HG02642 (cell line): ENCODE measurements at regions not wholly inside any gene's neighbourhood (a gene's known extent, or its start where the extent isn't known, plus 50 kb on each side); places are given as distances from the start of the nearest gene placed in this dataset.

Experiments used
- ATAC-seq: cut with Tn5 transposase; IDR thresholded peaks from one replicate; pipeline ENCODE4 v1.9.1; 2021; ENCODE audit warnings: mild to moderate bottlenecking; ENCODE audit not compliant: unreplicated experiment, poor library complexity

DNA sequence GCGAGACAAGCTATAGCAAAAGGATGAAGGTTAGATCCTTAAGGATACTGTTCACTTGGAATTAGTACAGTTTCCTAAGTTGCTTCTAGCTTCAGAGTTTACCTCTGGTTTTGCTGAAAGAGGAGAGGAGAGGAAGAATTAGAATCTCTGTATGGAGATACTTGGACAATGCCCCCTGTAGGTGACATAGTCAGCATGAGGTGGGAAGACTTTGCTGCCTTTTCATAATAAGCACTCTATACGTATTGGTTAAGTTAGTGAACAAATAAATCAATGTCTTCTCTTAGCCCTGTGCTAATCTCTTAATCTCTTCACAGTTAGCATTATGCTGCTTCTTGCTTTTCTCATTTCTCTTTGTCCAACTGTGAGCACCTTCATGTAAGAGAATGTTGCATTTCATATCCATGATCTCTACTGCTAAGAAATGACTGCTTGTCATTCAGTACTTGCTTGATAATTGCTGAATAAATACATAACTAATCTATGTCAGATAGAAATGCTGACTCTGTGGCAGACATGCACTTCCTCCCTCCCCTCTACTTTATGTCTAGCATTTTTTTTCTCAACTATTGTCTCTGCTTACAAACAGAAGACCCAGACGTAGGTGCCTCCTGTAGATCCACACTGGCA, 527.2 kb downstream of the GBA3 start:
- ATAC-seq = no peak

DNA sequence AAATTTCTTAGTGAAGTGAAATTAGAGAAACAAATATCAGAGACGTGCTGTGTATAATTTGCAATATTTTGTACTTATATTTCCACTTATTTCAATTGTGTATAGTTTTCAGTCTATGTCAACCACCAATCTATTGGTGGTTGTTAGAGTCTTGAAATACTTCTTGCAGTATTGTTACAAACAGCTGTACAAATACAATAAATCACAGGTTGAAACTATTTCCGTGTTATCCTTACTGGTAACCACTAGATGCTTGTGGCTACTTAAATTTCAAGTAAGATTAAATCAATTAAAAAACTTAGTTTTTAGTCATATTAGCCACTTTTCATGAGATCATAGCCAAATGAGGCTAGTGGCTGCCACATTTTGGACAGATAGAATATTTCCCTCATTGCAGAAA, 520.5 kb downstream of the GBA3 start:
- ATAC-seq = no peak

DNA sequence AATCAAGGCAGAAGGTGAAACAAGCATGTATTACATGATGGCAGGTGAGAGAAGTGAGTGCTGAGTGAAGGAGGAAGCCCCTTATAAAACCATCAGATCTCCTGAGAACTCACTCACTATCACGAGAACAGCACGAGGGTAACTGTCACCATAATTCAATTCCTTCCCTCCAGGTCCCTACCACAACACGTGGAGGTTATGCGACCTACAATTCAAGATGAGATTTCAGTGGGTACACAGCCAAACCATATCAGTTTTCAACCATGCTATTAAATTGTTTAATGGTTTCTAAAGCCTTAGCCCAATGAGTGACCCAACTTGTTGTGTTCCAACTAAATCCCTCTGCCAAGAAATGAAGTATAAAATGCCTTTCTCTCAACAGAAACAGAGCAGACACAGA, 519.8 kb downstream of the GBA3 start:
- ATAC-seq = no peak

DNA sequence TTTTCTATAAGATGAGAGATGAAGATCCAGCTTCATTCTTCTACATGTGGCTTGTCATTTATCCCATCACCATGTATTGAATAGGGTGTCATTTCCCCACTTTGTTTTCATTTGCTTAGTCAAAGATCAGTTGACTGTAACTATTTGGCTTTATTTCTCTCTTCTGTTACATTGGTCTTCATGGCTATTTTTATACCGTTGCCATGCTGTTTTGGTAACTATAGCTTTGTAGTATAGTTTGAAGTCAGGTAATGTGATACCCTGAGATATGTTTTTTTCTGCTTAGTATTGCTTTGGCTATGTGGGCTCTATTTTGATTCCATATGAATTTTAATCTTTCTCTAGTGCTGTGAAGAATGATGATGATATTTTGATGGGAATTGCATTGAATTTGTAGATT, 514.3 kb downstream of the GBA3 start:
- no peak for ATAC-seq

DNA sequence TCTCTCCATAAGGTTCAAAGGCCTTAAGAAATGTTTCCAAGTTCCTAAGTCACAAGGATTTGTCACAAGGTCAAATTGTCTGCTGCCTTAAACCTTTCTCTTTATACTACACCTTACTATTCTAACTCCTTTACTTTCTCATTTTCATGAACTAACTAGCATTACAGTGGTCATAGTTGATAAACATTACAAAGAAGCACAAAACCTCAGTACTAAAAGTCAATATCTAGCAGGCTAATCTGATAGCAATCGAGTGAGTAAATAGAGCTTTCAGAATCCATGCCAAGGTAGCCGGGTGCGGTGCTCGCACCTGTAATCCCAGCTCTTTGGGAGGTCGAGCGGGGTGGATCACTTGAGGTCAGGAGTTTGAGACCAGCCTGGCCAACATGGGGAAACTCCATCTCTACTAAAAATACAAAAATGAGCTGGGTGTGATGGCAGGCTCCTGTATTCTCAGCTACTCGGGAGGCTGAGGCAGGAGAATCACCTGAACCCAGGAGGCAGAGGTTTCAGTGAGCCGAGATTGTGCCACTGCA, 510.0 kb downstream of the GBA3 start:
- no peak for ATAC-seq

DNA sequence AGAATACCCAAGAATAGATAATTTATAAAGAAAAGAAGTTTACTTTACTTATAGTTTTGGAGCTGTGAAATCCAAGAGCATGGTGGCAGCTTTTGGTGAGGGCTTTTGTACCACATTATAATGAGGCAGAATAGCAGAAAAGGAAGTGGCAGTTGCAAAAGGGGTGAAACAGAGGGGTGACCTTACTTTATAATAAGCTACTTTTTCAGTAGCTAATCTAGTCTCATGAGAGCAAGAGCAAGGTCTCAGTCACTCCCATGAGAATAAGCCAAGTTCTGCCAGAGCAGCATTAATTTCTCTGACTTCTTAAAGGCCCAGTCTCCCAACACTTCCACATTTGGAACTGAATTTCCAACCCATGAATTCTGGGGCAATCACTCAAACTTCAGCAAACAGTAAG, 502.0 kb downstream of the GBA3 start:
- ATAC-seq = no peak

DNA sequence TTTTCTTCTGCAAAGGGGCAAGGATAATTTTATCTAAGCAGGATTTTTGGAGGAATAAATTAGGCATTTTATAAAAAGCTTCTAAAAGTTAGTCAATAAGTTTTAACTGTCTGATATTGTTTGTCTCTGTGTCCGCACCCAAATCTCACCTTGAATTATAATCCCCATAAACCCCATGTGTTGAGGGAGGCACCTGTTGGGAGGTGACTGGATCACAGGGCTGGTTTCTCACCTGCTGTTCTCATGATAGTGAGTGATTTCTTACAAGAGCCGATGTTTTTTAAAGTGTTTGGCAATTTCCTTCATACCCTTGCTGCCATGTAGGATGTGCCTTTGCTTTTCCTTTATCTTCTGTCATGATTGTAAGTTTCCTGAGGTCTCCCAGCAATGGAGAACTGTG, 481.4 kb downstream of the GBA3 start:
- ATAC-seq = no peak

DNA sequence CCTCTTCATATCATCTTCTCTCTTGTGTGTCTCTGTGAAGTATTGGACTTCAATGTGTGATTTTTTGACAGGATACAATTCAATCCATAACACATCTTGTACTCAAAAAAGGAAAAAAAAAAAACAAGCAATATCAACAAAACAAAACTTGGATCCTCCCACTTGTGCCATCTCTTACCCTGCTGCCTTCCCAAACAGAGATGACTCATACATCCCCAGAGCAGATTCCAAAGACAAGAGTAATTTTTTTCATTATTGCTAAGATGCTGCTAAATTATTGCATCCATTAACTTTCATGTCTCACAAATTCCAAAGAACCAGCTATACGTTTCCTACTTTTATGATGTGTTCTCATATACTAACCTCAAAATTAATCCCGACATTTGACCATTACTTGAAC, 479.2 kb downstream of the GBA3 start:
- ATAC-seq = no peak

DNA sequence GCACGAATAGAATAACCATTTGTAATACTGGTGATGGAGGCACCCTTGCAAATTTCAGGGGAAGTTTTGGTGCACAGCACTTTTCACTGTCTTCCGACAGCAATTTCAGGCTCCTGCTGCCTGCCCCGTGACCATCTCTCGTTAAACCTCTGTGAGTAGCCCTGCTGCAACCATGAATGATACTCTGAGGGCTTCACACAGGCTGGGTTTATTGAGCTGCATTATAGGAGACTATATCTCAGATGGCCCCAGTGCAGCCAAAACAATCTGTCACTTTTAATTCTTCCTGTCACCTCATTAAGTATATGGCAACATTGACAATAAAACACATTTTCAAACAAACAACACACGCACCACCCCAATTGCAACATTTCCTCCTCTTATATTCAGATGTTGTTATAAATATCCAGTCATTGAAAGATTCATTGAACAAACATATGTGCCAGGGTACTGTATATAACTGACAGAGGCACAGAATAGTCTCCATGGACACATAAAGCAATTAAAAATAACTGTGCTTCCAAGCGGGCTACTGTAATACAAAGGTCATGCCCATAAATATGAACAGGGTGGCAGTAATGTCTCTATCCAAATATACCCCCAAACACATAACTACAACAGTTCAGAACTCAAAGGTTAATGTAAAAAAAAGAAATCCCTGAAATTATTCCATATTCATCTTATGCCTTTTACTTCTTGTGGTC, 477.0 kb downstream of the GBA3 start:
- ATAC-seq = no peak

DNA sequence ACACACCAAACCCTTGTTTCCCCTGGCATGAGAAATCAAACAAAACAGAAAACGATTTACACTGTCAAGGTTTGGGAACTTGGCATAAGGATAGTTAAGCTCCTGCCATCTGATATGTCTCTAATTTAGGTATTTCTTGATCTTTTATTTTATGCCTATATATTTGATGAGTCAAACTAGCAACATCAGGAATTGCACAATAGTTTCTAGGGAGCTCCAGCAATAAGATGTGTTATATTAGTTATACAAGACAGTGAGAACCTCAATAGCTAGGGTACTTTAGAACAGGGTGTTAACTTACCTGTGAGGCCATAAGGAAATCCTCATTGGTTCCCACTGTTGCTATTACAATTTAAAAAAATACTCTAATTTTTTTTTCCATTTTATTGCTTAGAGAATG, 474.2 kb downstream of the GBA3 start:
- no peak for ATAC-seq

DNA sequence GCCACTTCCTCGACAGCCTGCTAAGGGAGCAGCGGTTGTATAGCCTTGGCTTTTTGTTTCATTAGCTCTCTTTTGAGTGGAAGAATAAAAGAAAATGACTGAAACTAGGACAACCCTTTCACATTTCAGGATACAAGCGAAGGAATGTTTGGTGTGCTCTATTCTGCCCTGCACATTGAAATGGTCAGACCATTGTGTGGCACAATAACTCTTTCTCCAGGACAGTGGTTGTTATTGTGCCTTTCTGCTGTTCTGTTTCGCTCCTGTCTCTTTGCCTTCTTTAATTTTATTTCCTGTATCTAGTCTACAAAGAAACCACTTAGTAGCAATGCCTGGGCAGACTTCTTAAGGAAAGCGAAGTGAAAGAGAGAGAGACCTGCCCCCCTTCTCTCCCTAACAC, 473.7 kb downstream of the GBA3 start:
- ATAC-seq = no peak

DNA sequence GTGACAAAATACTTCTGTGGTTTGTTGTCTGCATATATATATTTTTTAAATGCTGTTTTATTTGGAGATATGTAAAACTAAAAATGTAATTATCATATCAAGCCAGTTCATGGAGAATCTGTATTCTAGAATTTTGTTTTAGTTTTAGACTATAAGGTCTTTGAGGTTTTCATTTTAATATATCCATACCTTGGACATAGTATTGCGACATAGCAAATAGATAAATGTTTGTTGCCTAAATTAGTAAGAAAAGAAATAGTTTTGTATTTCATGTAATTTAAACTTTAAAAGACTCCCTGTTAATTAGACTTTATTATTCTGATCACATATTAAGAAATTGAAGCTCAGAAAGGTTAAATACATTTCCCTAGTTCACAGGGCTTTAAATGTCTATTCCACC, 472.9 kb downstream of the GBA3 start:
- no peak for ATAC-seq

DNA sequence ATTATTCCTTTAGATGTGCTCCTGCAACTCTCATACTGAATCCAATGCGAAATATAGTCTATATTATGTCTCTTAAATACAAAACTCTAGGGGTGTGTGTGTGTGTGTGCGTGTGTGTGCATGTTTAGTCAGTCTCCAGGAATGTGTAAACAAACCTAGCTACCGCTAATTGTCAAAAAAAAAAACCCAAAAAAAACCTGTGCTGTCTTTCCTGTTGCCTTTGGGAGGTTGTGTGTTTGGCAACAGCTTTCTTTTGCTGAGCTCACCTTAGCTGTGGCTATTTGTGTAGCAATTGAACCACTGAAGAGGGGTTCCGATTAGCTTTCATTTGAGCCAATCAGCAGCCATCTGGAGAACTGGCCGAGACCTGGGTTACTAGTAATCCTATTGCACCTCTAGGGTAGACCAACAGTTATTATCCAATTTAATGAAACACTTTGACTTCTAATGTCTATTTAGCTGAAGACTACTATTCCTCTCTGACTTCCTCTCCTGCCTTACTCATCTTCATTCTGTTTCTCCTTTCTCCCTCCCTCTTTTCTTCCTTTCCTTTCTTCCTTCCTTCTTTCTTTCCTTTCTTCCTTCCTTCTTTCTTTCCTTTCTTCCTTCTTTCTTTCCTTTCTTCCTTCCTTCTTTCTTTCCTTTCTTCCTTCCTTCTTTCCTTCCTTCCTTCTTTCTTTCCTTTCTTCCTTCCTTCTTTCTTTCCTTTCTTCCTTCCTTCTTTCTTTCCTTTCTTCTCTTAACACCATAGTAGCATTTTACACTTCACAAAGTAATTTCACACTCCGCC, 471.1 kb downstream of the GBA3 start:
- no peak for ATAC-seq

DNA sequence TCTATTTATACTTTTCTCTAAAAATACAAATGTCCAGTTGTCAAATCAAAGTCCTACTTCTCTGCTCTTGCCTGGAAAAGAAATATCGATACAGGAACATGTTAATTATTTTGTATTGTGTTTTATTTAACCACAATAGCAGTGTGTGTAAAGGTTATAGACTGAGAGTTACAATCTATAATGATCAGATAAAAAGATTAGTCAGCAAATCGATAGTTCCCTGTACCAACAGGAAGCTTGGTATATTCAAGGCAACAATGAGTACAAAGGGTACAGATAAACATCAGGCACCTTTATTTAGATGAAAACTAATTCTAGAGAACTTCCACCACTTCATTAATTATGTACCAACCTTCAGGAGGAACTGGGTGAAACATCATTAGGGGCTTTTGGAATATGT, 469.5 kb downstream of the GBA3 start:
- no peak for ATAC-seq

DNA sequence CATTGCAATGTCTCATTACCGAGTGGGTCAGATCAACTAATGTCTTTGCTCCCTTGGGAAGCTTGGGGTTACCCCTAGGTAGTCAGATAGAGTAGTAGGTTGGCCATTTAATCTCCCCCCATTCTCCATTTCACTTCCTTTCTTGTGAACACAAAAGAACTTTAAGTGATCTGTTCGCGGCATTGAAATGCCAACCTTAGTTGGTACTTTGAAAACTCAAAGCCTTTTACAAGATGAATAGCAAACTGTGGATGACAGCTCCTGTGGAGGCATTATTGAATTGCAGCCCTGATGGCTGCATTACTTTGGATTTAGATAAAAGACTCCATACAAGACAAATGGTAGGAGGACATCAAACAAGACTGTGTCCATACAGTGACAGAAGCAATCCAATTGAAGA, 469.1 kb downstream of the GBA3 start:
- ATAC-seq = no peak

DNA sequence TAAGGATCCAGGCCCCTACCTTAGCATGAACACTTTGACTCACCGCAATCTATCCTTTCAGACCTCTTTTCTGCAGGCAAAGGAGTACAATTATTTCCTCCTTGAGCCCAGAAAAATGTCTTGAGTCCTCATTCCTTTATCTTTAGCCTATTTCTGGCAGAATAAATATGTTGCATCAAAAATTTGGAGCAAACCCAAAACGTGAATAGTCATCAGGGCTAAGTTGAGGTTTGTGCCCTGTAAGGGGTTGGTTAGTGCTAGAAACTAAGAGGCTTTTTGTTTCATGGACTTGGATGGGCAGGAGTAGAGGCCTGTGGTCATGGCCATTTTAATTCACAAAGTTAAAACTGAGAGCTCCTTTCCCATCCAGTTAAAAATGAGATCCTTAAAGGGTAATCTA, 460.3 kb downstream of the GBA3 start:
- ATAC-seq = no peak

DNA sequence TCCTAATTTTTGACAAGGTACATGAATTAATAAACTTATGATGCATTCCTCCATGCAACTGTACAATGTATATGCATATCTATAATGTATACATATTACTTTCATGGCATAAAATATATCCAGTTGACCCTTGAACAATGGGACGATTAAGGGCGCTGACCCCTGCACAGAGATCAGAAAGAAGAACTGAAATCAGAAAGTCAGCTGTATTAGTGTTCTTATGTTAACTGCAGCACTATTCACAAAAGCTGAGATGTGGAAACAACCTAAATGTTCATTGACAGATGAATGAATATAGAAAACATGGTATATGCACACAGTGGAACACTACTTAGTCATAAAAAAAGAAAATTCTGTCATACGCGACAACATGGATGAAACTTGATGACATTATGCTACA, 457.1 kb downstream of the GBA3 start:
- ATAC-seq = no peak

DNA sequence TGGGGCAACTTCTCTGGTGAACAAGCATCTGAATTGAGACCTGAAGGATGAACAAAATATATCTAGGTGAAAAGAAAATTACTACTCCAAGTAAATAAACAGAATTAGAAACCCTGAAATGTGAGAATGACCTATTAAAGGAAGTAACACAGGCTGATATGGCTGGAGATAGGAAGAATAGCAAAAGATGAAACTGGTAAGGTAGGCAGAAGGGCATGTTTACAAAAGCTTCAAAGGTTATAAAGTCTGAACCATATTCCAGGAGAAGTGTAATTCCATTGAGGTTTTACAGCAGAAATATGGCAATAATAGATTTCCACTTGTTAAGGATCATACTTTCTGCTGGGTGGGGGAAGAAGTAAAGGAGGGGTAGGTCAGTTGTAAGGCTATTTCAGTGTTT, 452.0 kb downstream of the GBA3 start:
- ATAC-seq = no peak

DNA sequence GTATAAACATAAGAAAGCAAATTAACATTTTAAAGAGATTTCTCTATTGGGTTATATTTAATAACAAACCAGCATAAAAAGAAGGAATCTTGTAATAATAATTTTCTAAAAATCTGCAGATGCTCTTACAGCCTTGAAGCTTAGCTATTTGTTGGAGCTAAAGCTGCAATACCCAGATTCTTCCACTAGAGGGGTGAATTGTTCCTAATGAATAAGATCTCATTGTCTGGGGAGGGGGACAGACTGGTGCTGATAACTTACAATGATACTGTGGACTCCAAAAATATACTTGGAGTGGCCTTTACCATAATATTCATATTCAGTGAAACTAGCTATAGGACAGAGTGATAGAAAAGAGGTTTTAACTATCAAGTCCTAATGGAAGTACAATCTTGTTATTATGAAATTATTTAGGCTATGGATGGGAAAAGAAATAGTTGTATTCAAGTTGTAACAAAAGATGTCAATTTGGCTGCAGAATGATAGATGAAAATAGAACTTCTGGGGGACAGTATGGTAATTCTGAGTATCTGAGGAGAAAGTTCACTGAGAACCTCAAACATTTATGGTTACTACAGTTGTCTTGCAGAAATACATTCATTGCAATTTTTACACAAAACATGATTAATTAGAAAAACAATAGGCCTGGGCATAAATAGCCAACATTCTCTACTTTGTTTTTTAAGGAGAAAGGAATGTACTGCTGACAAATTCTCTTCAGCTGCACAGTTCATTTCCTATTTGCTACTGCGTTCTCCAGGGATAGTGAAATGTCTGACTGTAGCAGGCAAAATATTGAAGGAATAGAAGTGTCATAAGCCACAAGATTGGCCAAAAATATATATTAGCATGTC, 443.3 kb downstream of the GBA3 start:
- peak; percentile 64 for ATAC-seq

DNA sequence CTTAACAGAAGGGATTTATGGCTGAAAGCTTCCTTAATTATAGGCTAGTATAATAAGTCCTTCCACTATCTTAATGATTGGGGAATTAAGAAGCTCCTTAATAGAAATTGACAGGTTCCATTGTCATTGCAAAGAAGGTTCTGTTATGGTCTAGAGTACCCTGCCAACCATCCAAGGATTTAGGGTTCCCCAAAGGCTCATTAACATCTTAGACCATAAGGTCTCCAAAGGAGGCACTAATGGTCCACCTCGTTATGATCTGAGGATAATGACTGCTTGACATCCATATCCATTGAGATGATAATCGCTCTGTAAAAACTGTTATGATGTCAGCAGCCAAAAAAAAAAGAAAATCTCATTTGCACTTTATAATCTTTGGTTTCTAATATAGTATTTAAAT, 441.6 kb downstream of the GBA3 start:
- ATAC-seq = no peak

DNA sequence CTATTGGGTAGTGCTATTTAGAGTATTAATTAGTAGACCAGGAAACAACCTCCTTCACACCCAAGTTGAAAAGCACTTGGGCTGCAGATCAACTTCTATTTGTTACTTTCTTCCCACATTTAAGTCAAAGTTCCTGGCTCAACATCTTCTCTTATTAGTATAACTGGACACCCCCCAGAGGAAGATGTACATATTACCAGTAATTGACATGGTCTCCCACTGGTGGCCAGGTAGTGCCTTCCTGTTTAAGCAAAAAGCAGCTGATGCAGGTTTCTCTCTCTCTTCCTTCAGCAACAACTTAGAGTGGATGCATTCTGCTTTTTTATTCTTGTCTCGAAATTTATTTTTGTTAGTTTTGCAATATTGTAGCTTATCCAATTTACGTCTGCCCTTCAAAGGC, 438.1 kb downstream of the GBA3 start:
- no peak for ATAC-seq
